Stimulated activated CD4-positive, alpha-beta T cell treated with anti-CD3 and anti-CD28 coated beads, Interleukin-2, amount 100 ng/mL, for 48 hours (primary cell): ENCODE measurements at regions not wholly inside any gene's neighbourhood (a gene's known extent, or its start where the extent isn't known, plus 50 kb on each side); places are given as distances from the start of the nearest gene placed in this dataset.
"Not testable (repeated sequence)": the region's sequence is repeated elsewhere in the genome, so short reads cannot be mapped to it uniquely, and the experiment has no call there.

Source experiments
- DNase-seq, 2 donors: peaks; one replicate each; pipeline ENCODE4 v3.0.0-alpha.2; 2020

DNA sequence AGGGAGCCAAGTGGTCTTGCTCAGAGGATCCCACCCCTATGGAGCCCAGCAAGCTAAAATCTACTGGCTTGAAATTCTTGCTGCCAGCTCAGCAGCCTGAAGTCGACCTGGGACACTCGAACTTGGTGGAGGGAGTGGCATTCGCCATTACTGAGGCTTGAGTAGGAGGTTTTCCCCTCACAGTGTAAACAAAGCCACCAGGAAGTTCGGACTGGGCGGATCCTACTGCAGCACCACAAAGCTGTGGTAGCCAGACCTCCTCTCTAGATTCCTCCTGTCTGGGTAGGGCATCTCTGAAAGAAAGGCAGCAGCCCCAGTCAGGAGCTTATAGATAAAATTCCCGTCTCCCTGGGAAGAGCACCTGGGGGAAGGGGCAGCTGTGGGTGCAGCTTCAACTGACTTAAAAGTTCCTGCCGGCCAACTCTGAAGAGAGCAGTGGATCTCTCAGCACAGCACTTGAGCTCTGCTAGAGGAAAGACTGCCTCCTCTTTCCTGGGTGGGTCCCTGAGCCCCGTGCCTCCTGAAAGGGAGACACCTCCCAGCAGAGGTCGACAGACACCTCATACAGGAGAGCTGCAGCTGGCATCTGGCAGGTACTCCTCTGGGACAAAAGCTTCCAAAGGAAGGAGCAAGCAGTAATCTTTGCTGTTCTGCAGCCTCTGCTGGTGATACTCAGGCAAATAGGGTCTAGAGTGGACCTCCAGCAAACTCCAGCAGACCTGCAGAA lies 576.3 kb upstream of the NECTIN3 start:
- DNase-seq = no peak

- DNase-seq = no peak
Observed at GRCh38 chr3:110504401-110504800, 567.2 kb upstream of the NECTIN3 start.

GRCh38 chr3:110504901-110505300 lies 566.7 kb upstream of the NECTIN3 start:
- no peak for DNase-seq

- DNase-seq = no peak
Observed at GRCh38 chr3:110506890-110507289, 564.7 kb upstream of the NECTIN3 start.

- DNase-seq = not testable (repeated sequence)
Observed at GRCh38 chr3:110507570-110507969, 564.0 kb upstream of the NECTIN3 start.

- no peak for DNase-seq
Observed at GRCh38 chr3:110512961-110513360, 558.7 kb upstream of the NECTIN3 start.

DNA sequence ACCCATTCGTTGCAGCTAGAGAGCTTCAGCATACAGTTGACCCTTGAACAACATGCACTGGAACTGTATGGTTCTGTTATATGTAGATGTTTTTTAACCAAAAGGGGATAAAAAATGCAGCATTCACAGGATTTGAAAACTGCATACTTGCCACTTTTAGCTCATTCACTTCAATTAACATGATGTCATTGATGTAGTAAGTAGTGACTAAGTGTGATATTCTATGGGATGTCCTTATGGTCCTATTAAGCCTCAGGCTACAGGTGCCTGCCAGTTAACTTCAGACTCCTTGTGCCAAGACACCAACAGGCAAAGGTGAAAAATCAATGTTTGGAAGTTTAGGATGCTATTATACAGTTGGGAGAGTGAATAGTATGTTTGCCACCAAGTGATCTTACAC lies 553.6 kb upstream of the NECTIN3 start:
- no peak for DNase-seq

DNA sequence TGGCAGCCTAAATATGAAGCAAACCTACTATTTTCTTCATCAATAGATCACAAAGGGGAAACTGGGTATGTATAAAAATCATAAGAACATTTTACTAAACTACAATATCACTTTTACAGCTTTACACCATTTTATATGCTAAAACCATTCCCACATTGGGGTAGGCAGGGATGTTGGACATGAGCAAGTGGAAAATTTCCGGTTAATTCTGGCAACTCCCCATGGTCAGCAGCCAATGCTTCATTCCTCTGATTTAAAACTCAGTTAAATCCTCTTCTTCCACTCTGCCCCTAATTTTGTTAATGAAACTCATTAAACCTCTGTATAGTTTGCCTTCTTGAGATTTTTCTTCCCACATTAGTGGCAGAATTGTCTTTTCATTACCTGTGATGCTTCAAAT lies 552.5 kb upstream of the NECTIN3 start:
- DNase-seq = no peak

- DNase-seq = no peak
Observed at GRCh38 chr3:110521019-110521418, 550.6 kb upstream of the NECTIN3 start.

GRCh38 chr3:110525558-110526064 lies 546.0 kb upstream of the NECTIN3 start:
- not testable (repeated sequence) for DNase-seq

DNA sequence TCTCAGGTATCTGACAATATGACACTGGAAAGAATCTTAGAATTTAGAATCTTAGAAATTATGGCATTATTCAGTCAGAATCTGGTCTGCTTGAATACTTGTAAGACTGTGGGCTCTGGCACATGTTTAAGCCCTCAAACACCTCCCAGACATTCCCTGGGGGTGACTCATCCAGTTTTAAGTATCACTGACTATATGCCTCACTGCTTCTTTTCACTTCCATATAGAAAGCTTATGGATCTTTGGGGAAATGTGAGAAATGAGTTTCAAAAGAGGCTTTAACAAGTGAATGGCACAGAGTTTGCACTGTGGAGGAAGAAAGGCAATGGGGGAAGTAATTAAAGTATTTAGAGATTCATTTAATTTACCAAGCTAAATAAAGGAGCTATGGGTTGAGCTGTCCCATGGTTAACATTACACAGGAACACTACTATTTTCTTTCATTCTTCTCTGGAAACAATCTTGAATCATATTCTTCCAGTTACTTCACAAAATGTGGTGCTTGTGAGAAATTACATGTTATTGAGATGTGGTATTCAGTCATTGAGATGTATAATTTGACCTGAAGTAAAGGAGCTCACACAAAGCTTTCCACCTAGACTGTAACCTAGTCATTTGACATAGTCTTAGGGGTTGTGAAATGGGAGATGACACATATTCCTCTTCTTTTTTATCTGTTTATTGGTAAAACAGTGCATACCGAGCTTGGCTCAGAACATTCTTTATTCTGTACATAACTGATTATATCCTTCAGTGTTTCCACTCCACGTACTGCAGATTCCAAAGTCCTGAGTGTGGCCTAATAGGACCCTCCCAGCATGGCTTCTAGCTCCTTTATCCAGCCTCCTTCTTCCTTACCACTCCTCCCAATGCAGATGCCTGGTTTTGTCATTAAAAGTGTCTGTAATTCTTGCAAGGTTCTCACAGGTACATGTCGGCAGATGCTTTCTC lies 544.6 kb upstream of the NECTIN3 start:
- no peak for DNase-seq

DNA sequence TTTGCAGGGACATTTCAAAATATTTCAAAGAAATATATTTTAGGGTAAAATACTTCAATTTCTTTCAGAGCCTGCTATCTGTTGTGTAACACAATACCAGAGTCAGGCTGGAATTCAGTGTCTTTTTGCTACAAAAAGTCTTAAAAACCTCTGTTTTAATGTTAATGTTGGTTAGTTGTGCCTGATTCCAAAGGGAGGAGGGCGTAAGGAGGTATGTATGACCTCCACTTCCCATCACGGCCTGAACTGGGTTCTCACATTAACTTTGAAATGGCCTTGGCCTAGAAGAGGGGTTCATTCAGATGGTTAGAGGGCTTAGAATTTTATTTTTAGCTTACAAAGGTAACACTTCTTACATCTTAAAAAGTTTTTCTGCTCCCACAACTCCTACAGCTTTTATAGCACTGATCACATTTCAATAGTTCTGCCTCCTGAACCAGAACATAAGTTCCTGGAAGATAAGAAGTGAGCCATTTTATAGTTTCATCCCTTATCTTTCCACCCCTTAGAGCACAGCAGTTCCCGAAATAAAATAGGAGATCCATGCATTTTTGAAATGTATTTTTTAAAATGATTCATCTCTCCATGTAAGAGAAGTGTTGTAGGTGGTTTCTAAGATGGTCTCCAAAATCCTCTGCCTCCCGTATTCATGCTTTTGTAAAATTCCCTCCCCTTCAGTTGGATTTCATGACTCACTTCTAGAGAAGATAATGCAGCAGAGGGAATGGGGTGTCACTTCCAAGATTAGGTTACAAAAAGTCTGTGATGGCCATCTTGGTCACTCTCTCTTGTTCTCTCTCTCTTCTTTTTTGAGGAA lies 543.1 kb upstream of the NECTIN3 start:
- DNase-seq = no peak

GRCh38 chr3:110530902-110531301 lies 540.7 kb upstream of the NECTIN3 start:
- DNase-seq = no peak

DNA sequence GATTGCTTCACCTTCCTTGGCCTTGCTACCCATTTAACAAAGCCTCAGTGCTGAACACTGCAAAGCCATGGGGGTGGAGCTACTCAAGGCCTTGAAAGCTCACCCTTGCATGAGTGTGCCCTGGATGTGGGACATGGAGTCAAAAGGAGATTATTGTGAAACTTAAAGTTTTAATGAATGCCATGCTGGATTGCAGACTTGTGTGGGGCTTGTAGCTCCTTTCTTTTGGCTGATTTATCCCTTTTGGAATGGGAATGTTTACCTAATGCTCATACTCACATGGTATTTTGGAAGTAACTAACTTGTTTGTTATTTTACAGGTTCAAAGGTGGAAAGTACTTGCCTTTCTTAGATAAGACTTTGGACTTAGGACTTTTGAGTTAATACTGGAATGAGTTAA lies 538.5 kb upstream of the NECTIN3 start:
- no peak for DNase-seq

DNA sequence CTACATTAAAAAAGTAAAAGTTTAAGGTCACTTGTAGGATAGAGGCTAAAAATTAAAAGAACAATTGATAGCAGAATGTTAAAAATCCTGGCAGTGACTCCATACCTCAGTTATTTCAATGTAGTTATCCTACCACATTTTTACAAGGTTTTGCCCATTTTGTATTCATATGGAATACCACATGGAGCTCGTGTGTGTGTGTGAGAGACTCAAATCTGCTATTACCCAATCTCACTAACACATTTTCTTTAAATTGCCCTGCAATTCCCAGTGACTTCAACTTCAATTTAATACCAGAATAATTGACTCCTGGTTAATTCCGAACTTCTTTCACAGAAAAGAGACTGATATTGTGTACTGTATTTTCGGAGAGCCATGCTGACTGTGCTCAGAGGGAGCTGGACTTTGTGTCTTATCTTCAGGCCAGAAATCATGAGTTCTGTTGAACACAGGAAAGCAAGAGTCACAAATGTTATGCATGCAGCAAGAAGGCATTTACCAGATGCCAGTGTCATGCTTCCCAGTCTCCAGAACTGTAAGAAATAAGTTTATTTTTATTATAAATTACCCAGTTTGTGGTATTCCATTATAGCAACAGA lies 529.0 kb upstream of the NECTIN3 start:
- DNase-seq = no peak

GRCh38 chr3:110544730-110545129 lies 526.9 kb upstream of the NECTIN3 start:
- no peak for DNase-seq

DNA sequence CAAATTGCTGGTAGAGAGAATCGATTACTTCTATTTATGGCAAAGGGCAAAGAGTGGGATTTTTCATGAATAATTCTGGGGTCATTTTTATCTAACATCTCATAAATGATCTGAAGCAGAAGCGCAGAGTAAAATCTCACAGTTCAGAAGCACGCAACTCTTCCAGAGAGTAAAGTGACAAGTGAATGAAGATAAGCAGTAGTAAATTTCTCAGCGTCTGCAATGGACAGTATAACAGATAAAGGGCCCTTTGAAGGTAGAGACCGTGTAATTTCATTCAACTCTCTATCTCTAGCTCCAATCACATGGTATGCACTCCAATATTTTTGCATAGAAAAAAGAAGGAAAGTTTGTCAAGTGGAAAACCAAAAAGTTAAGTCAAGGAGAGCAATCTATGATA lies 521.1 kb upstream of the NECTIN3 start:
- DNase-seq = no peak

DNA sequence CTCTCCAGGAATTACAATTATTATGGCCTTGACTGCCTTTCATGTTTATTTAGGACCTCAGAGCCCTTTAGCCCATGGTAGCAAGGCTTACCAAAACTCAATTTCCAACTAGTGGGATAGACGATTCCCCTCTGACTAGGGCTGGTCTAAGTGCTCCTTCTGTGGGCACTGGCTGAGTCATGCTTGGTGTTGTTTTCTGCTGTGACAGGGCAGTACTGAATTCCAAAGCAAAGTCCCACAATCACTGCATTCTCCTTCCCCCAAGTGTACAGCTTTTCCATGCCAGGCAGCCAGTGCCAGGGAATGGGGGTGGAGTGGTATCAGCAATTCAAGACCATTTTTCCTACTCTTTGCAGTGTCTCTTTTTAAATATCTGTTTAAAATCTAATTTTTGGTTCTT lies 509.0 kb upstream of the NECTIN3 start:
- DNase-seq = no peak

GRCh38 chr3:110564674-110565073 lies 506.9 kb upstream of the NECTIN3 start:
- DNase-seq = no peak

GRCh38 chr3:110567029-110567428 lies 504.6 kb upstream of the NECTIN3 start:
- no peak for DNase-seq

DNA sequence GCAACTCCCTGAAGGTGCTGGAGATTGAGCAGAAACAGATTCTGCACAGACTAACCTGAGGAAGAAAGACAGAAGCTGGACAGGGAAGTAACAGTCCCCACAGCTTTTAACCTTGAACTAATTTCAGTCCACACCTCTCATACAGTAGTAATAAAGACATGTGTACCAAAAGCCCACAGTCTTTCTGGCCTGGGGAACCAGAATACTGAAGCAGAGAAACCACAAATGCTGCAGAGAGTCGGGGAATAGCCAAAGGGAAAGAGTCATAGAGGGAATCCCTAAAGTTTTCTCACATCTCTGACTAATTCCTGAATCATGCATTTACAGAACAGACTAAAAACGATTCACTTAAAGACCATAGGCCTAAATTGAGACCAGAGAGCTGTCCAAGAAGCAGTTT lies 503.4 kb upstream of the NECTIN3 start:
- no peak for DNase-seq

- DNase-seq = no peak
Observed at GRCh38 chr3:110569073-110569472, 502.5 kb upstream of the NECTIN3 start.

- DNase-seq = no peak
Observed at GRCh38 chr3:110575702-110576101, 495.9 kb upstream of the NECTIN3 start.
